ENCODE measurements at regions not wholly inside any gene's neighbourhood (a gene's known extent, or its start where the extent isn't known, plus 50 kb on each side); places are given as distances from the start of the nearest gene placed in this dataset.

DNA sequence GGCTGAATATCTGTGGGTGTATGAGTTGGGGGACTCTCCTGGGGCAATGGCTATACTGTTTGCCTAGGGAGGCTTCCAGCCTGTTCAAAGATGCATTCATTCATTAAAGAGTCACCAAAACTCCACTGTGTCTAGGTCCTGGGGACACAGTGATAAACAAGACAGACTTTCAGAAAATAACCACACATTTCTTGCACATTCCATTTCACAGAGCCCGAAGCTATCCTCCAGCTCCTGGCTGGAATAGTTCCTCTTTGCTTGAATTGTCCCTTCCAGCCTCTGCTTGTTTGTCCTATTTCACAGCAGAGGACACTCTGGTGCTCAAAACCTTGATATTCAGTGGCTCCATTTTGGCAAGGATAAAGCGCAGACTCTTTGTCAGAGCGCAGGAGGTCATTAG is 61.7 kb upstream of the ITGA11 start:
- TF ChIP-seq POLR2A (IDR thresholded peaks at IDR 0.05; ENCODE audit: low read depth, low read length), result no peak
- no peak for TF ChIP-seq TAF1 (IDR thresholded peaks at IDR 0.05; ENCODE audit: borderline replicate concordance, low read depth, low read length)
- TF ChIP-seq POLR2AphosphoS5 (IDR thresholded peaks at IDR 0.05; ENCODE audit: low read depth, low read length), result no peak

Data from GM12892 (cell line).